ENCODE measurements at regions not wholly inside any gene's neighbourhood (a gene's known extent, or its start where the extent isn't known, plus 50 kb on each side); places are given as distances from the start of the nearest gene placed in this dataset.

GRCh38 chr18:41331661-41332060, 623.4 kb upstream of the PIK3C3 start:
- no peak for DNase-seq

- no peak for DNase-seq
These were observed 628.7 kb upstream of the PIK3C3 start for GRCh38 chr18:41326311-41326710.

GRCh38 chr18:41324934-41325333, 630.1 kb upstream of the PIK3C3 start:
- DNase-seq = no peak

- no peak for DNase-seq
These were observed 630.8 kb upstream of the PIK3C3 start for GRCh38 chr18:41324020-41324791.

DNA sequence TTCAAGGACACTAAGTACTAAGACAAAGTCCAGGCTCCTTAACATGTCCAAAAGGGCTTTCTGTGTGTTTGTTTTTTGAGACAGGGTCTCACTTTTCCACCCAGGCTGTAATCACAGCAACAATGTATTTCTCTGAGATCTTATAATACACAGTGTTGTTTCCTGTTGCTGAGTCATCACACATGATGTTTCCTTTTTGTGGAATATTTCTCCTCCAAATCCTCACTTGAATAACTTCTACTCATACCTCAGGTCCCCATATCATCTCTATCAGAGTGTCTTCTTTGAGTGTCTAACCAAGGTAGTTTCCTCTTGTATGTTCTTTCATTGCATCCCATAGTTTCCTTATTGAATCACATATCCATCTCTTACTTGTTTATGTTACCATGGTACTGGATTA, 632.0 kb upstream of the PIK3C3 start:
- DNase-seq = no peak

- no peak for DNase-seq
These were observed 634.9 kb upstream of the PIK3C3 start for GRCh38 chr18:41320100-41320499.

DNA sequence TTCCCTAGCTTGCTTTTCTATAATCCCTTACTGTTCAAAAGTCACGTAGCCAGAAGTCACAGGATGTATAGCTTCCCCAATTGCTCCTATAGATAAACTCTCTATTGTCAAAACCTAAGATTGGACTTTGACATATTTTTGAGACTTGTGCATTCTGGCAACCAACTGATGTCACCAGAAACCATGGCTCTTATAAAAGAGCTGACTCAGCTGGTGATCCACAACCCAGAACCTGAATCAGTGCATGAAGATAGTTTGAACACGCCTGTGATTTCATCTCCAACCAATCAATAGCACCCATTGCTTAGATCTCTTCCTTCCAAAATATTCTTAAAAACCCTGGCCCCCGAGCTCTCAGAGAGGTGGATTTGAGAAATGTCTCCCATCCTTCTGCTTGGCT, 639.9 kb upstream of the PIK3C3 start:
- no peak for DNase-seq

DNA sequence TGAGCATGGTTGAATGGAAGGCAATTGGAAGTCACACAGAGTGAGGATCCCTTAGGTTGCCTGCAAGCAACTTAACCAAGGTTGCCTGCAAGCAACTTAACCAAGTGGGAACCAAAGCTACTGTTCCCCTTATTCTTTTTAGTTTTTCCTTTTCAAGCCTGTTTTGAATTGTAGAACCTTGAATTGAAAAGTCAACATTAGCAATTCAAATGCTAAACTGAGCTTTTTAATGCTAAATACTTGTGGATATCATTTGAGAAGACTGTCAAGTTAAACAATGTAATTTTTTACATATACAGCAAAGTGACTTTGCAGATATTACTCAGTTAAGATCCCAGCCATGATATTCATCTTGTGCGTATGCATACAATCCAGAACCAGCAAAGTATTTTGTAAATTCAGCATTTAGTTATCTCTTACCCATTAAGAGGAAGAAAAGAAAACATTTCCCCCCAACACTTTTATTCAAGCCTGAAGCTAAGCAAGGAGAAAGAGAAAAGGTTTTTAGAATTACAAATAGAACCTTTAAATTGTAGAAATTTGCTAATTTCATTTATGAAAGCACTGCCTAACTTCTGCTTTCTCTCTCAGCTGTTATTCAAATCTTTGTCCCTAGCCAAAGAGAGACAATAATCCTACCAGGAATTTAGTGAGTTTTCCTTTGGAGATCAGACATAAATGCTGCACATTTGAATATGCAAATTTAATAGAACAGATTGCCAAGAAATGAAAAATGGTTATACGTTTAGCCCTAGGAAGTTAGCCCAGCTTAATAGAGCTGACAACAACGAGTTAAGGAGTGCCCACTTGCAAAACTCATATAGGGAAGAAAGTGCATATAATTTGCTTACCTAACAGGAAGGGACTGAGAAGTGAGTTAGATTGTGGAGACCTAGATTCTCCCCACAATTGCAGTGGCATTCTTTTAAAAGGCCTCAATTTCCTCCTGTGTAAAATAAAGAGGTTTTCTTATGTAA, 643.2 kb upstream of the PIK3C3 start:
- no peak for DNase-seq

DNA sequence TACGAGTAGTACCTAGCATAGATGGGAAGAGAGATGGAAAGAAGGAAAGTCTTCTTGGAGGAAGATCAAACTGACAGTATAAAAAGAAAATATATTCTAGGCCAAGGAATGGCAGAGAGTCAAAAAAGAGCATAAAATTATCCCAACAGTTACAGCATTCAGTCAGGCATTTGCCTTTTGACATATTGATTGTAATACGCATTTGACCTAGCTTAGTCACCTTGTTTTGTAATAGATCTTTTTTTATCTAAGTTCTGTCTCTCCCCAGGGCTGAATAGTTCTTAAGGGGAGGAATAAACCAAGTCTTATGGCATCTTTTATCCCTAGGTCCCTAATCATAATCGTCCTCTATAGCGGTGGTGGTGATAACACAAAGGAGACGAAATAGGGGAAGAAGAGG, 657.3 kb upstream of the PIK3C3 start:
- DNase-seq = no peak

GRCh38 chr18:41269294-41269693, 685.7 kb upstream of the PIK3C3 start:
- DNase-seq = no peak

- no peak for DNase-seq
These were observed 686.8 kb upstream of the PIK3C3 start for GRCh38 chr18:41268271-41268670.

GRCh38 chr18:41266616-41267015, 688.4 kb upstream of the PIK3C3 start:
- DNase-seq = no peak

- no peak for DNase-seq
These were observed 688.8 kb upstream of the PIK3C3 start for GRCh38 chr18:41266204-41266603.

- no peak for DNase-seq
These were observed 690.0 kb upstream of the PIK3C3 start for GRCh38 chr18:41265047-41265446.

- DNase-seq = no peak
These were observed 691.1 kb upstream of the PIK3C3 start for GRCh38 chr18:41263956-41264355.

- DNase-seq = no peak
These were observed 692.3 kb upstream of the PIK3C3 start for GRCh38 chr18:41262688-41263087.

DNA sequence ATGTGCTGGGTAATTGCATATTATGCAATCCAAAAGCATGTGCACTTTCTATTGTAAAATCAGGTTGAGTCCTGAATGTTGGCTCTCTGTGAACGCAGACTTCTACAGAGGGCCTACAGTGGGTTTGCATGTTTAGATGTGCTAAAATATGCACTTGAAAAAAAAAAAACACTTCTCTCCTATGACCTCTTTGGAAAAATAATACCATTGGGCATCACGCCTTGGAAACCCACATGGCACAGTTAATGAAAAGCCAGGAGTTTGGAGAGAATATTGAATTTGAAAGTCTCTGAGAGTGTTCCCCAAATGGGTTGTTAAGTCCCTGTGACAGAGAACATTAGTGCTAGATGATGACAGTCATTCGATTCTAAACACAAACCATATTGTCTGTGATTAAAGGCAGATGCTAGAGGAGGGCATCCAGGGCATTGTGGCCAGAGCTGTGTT, 710.4 kb upstream of the PIK3C3 start:
- DNase-seq = no peak

DNA sequence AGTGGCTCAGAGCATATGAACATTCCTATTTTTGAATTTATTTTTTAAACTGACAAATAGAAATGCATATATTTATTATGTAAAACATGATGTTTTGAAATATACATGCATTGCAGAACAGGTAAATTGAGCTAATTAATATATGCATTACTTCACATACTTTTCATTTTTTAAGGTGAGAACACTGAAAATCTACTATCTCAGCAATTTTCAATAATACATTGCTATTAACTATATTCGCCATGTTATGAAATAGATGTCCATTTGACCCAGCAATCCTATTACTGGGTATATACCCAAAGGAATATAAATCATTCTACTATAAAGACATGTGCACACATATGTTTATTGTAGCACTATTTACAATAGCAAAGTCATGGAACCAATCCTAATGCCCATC, 717.7 kb upstream of the PIK3C3 start:
- DNase-seq = no peak

GRCh38 chr18:41231681-41232080, 723.4 kb upstream of the PIK3C3 start:
- DNase-seq = no peak

DNA sequence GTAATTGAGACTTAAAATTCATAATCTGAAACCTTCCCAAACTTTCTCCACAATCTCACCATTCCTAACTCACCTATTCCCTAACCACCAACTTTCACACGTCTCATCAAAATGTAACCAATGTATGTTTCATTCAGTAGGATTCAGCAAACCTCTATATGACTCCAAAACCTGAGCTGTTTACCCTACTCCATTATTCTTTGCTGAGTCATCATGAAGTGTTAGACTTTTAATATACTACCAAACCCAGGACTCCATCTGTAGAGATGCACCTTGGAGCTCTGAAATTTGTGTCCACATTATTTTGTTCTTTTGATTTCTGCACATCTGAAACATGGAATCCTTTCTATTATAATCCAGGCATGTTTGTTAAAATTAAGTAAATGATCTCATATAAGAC, 727.0 kb upstream of the PIK3C3 start:
- no peak for DNase-seq

DNA sequence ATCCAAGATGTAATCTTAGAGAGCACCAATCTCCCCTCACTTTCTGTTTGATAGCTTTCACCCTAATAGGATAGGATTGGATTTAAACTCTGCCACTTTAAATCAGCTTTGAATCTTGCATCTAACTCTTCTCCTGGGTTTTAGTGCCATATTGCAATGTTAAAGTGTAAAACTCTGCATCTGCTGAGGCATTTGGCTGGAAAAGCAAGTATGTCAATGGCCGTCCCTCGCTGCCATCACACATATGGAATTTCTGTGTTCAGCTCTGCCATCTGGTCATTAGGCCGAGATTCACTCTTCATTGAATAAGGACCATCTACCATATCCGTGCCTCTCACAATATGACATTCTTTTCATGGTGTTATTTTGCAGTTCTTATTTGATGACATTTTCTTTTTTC, 728.1 kb upstream of the PIK3C3 start:
- no peak for DNase-seq

- no peak for DNase-seq
These were observed 728.8 kb upstream of the PIK3C3 start for GRCh38 chr18:41226186-41226585.

DNA sequence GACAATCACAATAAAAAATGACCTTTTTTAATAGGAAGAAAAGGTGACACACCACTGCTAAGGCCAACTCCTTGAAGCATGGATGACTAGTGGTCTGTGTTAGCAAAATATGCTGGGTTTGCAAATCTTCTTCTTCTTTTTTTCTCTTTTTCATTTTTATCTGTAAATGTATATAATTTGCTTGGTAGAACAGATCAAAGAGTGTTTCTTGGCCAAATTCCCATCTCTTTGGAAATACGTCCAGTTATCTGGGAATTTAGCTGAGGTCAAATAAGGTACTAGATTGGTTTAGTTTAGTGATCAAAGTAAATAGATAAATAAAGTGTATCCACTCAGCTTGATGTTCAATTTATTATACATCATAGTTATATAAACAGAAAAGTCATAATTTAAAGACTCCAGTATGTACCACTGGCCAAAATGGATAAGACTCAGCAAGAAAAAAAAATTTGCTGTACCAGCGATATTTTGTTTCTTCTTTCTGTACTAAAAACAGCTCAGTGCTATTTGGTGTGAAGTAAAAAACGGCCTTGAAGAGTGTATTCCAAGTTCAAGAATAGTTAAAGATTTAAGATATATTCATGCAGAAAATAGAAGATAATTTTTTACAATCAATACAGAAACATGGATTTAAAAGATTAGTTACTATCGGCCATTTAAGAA, 738.6 kb upstream of the PIK3C3 start:
- DNase-seq = no peak
